Coronary artery (tissue), 2 donors: ENCODE measurements at regions not wholly inside any gene's neighbourhood (a gene's known extent, or its start where the extent isn't known, plus 50 kb on each side); places are given as distances from the start of the nearest gene placed in this dataset.

ENCODE experiments used
- DNase-seq: peaks from one replicate; pipeline ENCODE4 v3.0.0-alpha.2; 2017; ENCODE audit warnings: low spot score
- H3K27ac ChIP-seq, 2 donors: fragments of 200-600 bp; sonication (generic); one replicate each; pipeline ENCODE4 v1.5.1; 2016 to 2019
- H3K4me3 ChIP-seq: fragments of 200-600 bp; sonication (generic); 2 replicates; pipeline ENCODE4 v1.5.1; 2016; ENCODE audit warnings: mild to moderate bottlenecking, moderate library complexity
- TF ChIP-seq, protein P1 (sequence below): fragments of 200-600 bp; sonication (generic); IDR thresholded peaks from one replicate; pipeline ENCODE4 v1.5.1; 2019; ENCODE audit warnings: antibody characterized with exemption

DNA sequence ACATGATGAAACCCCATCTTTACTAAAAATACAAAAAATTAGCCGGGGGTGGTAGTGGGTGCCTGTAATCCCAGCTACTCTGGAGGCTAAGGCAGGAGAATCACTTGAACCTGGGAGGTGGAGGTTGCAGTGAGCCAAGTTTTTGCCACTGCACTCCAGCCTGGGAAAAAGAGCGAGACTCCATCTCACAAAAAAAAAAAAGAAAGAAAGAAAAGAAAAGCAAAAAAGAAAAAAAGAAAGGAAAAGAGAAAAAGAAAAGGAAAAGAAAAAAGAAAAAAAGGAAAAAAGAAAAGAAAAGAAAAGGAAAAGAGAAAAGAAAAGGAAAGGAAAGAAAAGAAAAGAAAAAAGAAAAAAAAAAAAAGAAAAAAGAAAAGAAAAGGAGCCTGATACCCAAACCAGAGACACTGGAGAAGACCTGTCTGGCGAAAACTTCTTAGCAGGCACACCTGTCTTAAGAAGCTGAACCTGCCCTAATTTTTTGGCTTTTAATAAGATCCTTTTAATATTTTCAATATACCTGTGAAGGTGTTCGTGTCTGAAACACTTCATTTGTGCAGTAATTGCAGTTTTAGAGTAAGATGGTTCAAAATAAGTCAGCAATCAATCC lies 164.7 kb upstream of the IRX2 start:
- Histone ChIP-seq H3K4me3 (no peak overlapping the region), H3K27ac (no peak overlapping the region)
- DNase-seq = no peak
- TF ChIP-seq, protein P1, sequence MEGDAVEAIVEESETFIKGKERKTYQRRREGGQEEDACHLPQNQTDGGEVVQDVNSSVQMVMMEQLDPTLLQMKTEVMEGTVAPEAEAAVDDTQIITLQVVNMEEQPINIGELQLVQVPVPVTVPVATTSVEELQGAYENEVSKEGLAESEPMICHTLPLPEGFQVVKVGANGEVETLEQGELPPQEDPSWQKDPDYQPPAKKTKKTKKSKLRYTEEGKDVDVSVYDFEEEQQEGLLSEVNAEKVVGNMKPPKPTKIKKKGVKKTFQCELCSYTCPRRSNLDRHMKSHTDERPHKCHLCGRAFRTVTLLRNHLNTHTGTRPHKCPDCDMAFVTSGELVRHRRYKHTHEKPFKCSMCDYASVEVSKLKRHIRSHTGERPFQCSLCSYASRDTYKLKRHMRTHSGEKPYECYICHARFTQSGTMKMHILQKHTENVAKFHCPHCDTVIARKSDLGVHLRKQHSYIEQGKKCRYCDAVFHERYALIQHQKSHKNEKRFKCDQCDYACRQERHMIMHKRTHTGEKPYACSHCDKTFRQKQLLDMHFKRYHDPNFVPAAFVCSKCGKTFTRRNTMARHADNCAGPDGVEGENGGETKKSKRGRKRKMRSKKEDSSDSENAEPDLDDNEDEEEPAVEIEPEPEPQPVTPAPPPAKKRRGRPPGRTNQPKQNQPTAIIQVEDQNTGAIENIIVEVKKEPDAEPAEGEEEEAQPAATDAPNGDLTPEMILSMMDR = no peak

DNA sequence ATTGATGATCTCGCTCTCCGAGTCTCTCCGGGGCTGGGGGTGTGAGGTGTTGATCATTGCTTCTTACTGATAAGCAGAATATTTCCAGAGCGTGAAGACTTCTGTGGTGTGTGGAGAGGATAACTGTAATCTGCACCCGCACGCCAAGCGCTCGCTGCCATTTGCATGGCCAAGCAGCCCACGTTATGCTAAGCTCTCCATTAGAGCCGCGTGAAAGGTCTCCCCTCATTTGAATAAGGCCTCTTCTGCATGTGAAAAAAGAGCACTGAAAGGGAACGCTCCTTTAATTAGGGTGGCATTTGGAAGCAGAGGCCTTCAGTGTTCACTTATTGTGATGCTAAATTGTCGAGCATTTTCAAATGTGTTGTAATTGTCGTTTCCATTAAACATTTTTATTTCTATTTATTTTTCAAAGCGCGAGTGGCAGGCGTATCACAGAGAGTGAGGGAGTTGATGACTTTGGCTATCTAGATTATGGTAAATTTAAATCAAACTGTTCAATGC lies 163.6 kb upstream of the IRX2 start:
- Histone ChIP-seq H3K4me3 (no peak overlapping the region), H3K27ac (no peak overlapping the region)
- no peak for DNase-seq
- TF ChIP-seq, protein P1 = no peak

DNA sequence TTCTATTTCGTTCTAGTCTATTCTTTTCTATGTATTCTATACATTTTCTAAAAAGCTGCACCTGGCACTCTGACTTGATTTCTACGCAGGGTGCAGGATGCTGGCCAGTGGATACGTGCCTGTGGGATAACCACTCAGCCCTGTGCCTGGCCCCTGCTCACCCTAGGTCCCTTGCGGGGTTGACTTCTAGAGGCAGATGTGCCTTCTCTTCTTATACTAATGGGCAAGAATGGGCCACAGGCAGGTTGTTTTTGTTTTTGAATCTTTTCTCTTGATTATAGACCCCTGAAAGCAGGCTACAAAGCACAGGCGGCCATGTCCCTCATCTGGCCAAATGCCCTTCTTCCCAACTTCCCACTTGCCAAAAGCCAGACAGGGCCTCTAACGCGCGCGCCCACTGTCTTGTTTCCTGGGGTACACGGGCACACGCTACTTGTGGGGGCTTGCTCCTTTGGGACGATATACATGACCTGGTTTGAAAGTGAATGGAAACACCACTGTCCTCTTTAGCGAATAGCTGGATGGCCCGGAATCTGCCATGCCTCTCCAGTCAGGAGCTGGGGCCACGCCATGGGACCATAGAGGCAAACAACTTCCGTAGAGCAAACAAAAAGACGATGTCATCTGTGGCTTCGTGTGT lies 162.7 kb upstream of the IRX2 start:
- Histone ChIP-seq H3K4me3 (no peak overlapping the region), H3K27ac (no peak overlapping the region)
- TF ChIP-seq, protein P1 = no peak
- no peak for DNase-seq

DNA sequence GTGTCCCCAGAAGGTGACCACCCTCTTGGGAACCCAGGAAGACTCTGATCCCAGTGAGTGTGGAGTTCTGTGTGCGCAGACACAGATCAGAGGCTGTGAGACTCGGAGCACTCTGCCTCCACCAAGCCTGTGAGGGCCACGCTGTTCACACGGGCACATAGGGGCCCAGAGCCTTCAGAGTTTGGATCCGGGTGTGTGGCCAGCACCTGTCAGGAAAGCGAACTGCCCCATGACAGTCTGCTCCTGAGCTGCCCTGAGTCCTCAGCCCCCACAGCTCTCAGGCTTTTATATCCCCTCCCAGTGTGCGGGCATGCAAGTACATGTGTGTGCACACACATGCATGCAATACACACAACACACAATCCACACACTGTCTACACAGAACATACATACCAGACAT lies 161.8 kb upstream of the IRX2 start:
- no peak overlapping the region for H3K4me3 ChIP-seq
- H3K27ac ChIP-seq = no peak overlapping the region
- TF ChIP-seq, protein P1 = no peak
- DNase-seq = peak; percentile 26

DNA sequence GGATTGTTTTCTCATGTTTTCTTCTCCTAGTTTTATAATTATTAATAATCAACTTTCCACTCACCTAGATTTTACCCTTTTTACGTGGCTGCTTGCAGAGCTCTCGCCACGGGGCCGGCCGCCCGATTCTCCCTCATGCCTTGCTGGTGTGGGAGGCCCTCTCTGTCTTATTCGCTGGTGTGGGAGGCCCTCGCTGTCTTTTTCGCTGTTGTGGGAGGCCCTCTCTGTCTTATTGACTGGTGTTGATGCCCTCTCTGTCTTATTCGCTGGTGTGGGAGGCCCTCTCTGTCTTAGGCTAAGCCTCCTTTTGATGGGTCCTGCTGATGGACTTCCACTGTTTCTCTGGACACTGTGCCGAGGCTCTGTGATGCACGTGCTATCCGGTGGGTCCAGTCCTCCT lies 161.3 kb upstream of the IRX2 start:
- DNase-seq = peak; percentile 54
- no peak overlapping the region for H3K27ac ChIP-seq
- TF ChIP-seq, protein P1 = no peak
- H3K4me3 ChIP-seq = no peak overlapping the region

DNA sequence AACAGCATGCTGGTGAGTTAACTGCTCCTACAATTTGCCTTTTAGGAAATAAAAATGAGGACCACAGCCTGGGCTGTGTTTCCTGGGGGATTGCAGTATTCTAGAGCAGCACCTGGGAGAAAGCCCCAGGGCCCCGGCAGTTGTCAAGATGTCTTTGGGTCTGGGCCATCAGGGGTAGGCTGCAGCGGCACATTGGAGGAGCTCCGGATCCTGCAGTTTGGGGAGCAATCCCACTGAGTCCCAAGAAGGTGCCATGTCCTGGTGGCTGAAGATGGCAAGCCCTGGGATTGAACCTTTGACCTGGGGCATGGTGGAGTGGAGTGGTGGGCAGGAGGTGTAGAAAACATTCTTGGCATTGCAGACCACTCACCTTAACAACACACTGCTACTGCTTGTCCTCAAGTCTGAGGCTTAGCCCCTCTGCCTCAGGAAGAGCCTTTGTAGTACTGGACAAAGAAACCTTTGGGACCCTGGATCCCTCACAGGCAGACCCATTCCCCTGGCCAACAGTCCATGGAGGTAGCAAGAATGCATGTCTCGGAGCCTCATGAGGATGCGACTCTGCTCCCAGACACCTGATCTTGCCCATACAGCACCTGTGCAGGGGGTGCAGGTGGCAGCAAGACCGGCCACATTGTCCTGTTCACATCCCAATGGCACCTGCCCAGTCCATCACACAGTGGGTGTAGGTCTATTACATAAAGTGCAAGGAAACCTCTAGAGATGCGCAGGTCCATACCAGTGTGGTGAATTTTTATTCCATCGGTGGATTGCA lies 159.1 kb upstream of the IRX2 start:
- peak; percentile 33 for DNase-seq
- no peak overlapping the region for H3K4me3 ChIP-seq
- no peak overlapping the region for H3K27ac ChIP-seq
- TF ChIP-seq, protein P1 = no peak
